ENCODE measurements at regions not wholly inside any gene's neighbourhood (a gene's known extent, or its start where the extent isn't known, plus 50 kb on each side); places are given as distances from the start of the nearest gene placed in this dataset.

GRCh38 chr3:34131091-34131490 lies 332.7 kb downstream of the PDCD6IP start:
- no peak for TF ChIP-seq CBFB (IDR thresholded peaks at IDR 0.05; ENCODE audit: low read depth)
- TF ChIP-seq RELB (IDR thresholded peaks at IDR 0.05; ENCODE audit: low read depth): no peak
- no peak for TF ChIP-seq BACH1 (IDR thresholded peaks at IDR 0.05; ENCODE audit: borderline replicate concordance)
- TF ChIP-seq, protein P1, sequence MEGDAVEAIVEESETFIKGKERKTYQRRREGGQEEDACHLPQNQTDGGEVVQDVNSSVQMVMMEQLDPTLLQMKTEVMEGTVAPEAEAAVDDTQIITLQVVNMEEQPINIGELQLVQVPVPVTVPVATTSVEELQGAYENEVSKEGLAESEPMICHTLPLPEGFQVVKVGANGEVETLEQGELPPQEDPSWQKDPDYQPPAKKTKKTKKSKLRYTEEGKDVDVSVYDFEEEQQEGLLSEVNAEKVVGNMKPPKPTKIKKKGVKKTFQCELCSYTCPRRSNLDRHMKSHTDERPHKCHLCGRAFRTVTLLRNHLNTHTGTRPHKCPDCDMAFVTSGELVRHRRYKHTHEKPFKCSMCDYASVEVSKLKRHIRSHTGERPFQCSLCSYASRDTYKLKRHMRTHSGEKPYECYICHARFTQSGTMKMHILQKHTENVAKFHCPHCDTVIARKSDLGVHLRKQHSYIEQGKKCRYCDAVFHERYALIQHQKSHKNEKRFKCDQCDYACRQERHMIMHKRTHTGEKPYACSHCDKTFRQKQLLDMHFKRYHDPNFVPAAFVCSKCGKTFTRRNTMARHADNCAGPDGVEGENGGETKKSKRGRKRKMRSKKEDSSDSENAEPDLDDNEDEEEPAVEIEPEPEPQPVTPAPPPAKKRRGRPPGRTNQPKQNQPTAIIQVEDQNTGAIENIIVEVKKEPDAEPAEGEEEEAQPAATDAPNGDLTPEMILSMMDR (IDR thresholded peaks at IDR 0.05 in 2 of 3, conservative IDR thresholded peaks at IDR 0.05 in 1 of 3; ENCODE audit: control insufficient read depth in 2 of 3, extremely low read depth in 1 of 3, insufficient read depth in 1 of 3, low read depth in 3 of 3, low read length in 3 of 3): no peak
- TF ChIP-seq, protein P2, sequence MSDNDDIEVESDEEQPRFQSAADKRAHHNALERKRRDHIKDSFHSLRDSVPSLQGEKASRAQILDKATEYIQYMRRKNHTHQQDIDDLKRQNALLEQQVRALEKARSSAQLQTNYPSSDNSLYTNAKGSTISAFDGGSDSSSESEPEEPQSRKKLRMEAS (IDR thresholded peaks at IDR 0.05; ENCODE audit: low read depth, low read length): no peak
- no peak for TF ChIP-seq MTA3 (IDR thresholded peaks at IDR 0.05; ENCODE audit: borderline replicate concordance, low read length)
- TF ChIP-seq, protein P3, sequence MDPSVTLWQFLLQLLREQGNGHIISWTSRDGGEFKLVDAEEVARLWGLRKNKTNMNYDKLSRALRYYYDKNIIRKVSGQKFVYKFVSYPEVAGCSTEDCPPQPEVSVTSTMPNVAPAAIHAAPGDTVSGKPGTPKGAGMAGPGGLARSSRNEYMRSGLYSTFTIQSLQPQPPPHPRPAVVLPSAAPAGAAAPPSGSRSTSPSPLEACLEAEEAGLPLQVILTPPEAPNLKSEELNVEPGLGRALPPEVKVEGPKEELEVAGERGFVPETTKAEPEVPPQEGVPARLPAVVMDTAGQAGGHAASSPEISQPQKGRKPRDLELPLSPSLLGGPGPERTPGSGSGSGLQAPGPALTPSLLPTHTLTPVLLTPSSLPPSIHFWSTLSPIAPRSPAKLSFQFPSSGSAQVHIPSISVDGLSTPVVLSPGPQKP (IDR thresholded peaks at IDR 0.05; ENCODE audit: low read depth, low read length): no peak
- no peak for TF ChIP-seq JUNB (IDR thresholded peaks at IDR 0.05)
- TF ChIP-seq, protein P4, sequence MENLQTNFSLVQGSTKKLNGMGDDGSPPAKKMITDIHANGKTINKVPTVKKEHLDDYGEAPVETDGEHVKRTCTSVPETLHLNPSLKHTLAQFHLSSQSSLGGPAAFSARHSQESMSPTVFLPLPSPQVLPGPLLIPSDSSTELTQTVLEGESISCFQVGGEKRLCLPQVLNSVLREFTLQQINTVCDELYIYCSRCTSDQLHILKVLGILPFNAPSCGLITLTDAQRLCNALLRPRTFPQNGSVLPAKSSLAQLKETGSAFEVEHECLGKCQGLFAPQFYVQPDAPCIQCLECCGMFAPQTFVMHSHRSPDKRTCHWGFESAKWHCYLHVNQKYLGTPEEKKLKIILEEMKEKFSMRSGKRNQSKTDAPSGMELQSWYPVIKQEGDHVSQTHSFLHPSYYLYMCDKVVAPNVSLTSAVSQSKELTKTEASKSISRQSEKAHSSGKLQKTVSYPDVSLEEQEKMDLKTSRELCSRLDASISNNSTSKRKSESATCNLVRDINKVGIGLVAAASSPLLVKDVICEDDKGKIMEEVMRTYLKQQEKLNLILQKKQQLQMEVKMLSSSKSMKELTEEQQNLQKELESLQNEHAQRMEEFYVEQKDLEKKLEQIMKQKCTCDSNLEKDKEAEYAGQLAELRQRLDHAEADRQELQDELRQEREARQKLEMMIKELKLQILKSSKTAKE (IDR thresholded peaks at IDR 0.05; ENCODE audit: low read depth, poor library complexity, severe bottlenecking): no peak
- TF ChIP-seq SMARCA5 (IDR thresholded peaks at IDR 0.05): no peak
- TF ChIP-seq ASH2L (IDR thresholded peaks at IDR 0.05; ENCODE audit: borderline replicate concordance, low read depth): no peak
- no peak for TF ChIP-seq MYC (IDR thresholded peaks at IDR 0.05; ENCODE audit: insufficient read depth, insufficient read length, insufficient replicate concordance, low read length, severe bottlenecking)
- no peak for TF ChIP-seq IKZF1 (conservative IDR thresholded peaks at IDR 0.05)
- no peak for TF ChIP-seq POLR2AphosphoS5 (IDR thresholded peaks at IDR 0.05; ENCODE audit: low read length)
